DMS53 (cell line): ENCODE measurements at regions not wholly inside any gene's neighbourhood (a gene's known extent, or its start where the extent isn't known, plus 50 kb on each side); places are given as distances from the start of the nearest gene placed in this dataset.
A peak's percentile ranks its signal among the peaks of the same experiment; 100 is the strongest.
"Not testable (repeated sequence)": the region's sequence is repeated elsewhere in the genome, so short reads cannot be mapped to it uniquely, and the experiment has no call there.

ENCODE experiments used
- DNase-seq: peaks from one replicate; lab custom pipeline; 2025; lab: John Stamatoyannopoulos, UW

GRCh38 chr4:110361921-110362320 lies 114.0 kb upstream of the ENPEP start:
- DNase-seq, result peak; percentile 46

- no peak for DNase-seq
Observed at GRCh38 chr4:110359076-110359475, 116.9 kb upstream of the ENPEP start.

GRCh38 chr4:110357521-110357920 lies 118.4 kb upstream of the ENPEP start:
- DNase-seq, result no peak

- no peak for DNase-seq
Observed at GRCh38 chr4:110354460-110354859, 121.5 kb upstream of the ENPEP start.

GRCh38 chr4:110352670-110353442 lies 123.1 kb upstream of the ENPEP start:
- DNase-seq, result no peak

- no peak for DNase-seq
Observed at GRCh38 chr4:110348711-110349383, 127.1 kb upstream of the ENPEP start.

- DNase-seq, result no peak
Observed at GRCh38 chr4:110347805-110348204, 128.2 kb upstream of the ENPEP start.

GRCh38 chr4:110344165-110344564 lies 131.8 kb upstream of the ENPEP start:
- peak; percentile 43 for DNase-seq

GRCh38 chr4:110343534-110343933 lies 132.4 kb upstream of the ENPEP start:
- DNase-seq, result no peak

GRCh38 chr4:110341118-110341517 lies 134.8 kb upstream of the ENPEP start:
- DNase-seq, result not testable (repeated sequence)

GRCh38 chr4:110335399-110335798 lies 137.0 kb upstream of the ELOVL6 start:
- DNase-seq, result no peak

- DNase-seq, result no peak
Observed at GRCh38 chr4:110332483-110332882, 134.1 kb upstream of the ELOVL6 start.

GRCh38 chr4:110326426-110326825 lies 128.0 kb upstream of the ELOVL6 start:
- DNase-seq, result not testable (repeated sequence)

- DNase-seq, result no peak
Observed at GRCh38 chr4:110310795-110311194, 112.4 kb upstream of the ELOVL6 start.

- no peak for DNase-seq
Observed at GRCh38 chr4:110309675-110310074, 111.3 kb upstream of the ELOVL6 start.

- no peak for DNase-seq
Observed at GRCh38 chr4:110306303-110306702, 107.9 kb upstream of the ELOVL6 start.

GRCh38 chr4:110305455-110305854 lies 107.0 kb upstream of the ELOVL6 start:
- DNase-seq, result no peak

GRCh38 chr4:110296892-110297291 lies 98.5 kb upstream of the ELOVL6 start:
- no peak for DNase-seq

- DNase-seq, result no peak
Observed at GRCh38 chr4:110294165-110294564, 95.8 kb upstream of the ELOVL6 start.

- DNase-seq, result no peak
Observed at GRCh38 chr4:110292994-110293744, 94.8 kb upstream of the ELOVL6 start.

- DNase-seq, result no peak
Observed at GRCh38 chr4:110290511-110290910, 92.1 kb upstream of the ELOVL6 start.

GRCh38 chr4:110289601-110290100 lies 91.2 kb upstream of the ELOVL6 start:
- no peak for DNase-seq

GRCh38 chr4:110287130-110287529 lies 88.7 kb upstream of the ELOVL6 start:
- DNase-seq, result peak; percentile 76
